HG03520 (cell line): ENCODE measurements at regions not wholly inside any gene's neighbourhood (a gene's known extent, or its start where the extent isn't known, plus 50 kb on each side); places are given as distances from the start of the nearest gene placed in this dataset.

ENCODE experiments used
- ATAC-seq: cut with Tn5 transposase; IDR thresholded peaks from one replicate; pipeline ENCODE4 v1.9.1; 2021; ENCODE audit warnings: mild to moderate bottlenecking, moderate library complexity; ENCODE audit not compliant: unreplicated experiment

DNA sequence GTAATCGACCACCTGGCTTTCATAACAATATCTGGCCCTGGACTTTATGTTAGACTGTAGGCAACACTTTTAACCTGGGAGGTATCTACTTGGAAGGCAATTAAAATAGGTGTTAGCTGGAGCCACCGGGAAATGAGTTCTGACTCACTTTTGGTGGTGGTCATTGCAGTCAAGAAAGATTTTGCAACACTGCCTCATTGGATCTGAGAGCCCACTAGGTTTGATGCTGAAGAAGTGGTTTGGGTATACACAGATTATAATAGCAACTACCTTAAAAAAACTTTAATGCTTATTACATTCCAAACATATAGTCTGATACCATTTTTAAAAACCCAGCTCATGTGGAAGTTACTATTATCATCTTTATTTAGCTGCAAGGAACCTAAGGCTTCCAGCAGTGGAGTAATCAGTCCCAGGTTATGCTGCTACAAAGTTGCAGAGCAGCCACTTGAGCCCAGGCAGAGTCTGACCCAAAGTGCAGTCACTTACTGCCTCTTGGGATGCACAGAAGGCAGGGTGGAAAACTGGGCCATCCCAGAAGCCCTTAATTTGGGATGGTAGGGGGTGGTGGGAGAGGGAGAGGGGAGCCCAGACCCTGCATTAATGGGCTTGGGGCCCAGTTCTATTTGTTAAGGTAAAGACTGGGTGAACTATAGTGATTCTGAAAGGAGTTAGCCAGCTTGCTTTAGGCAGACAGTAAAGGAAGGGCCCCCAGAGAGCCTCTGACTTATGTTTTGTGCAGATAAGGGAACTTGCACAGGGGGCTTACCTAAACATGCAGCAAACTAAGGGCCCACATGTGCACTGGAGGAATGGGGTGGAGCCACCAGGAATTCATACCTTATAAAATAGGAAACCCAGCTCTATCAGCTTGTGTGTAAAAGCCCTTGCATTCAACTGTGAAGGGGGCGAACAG, 149.4 kb downstream of the SNX19 start:
- peak; percentile 18 for ATAC-seq

DNA sequence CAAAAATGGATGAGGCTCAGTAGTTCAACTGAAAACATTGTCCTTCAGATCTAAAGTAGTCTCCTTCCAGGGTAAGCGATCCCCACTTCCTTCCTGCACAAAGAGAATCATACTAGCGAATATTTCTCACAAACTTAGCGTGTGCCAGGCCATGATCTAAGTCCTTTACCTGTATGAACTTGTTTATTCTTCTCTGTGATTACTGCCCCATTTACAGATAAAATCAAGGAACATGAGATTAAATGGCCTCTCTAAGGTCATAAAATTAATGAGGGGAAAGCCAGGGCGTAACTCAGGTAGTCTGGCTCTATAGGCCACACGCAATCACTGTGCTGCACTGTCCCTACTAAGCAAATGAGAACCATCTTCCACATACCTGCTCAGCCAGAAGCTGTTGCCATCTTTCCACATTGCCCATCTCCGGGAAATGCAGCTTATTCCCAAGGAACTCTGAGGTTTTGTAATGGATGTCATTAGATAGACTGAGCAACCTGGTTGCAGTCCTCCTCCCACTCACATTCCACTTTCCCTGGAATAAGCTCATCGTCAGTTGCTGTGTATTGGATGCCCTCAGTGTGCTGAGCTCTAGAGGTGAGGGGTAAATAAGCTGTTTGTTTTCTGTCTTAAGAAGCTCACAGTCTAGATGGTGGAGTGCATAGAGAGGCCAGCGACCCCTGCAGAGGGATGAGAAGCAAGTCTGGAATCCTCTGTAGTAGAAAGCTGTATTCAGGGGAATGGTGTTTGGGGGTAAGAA, 146.3 kb downstream of the SNX19 start:
- no peak for ATAC-seq

- ATAC-seq, result no peak
These were observed 144.6 kb downstream of the SNX19 start for GRCh38 chr11:130771708-130772107.

DNA sequence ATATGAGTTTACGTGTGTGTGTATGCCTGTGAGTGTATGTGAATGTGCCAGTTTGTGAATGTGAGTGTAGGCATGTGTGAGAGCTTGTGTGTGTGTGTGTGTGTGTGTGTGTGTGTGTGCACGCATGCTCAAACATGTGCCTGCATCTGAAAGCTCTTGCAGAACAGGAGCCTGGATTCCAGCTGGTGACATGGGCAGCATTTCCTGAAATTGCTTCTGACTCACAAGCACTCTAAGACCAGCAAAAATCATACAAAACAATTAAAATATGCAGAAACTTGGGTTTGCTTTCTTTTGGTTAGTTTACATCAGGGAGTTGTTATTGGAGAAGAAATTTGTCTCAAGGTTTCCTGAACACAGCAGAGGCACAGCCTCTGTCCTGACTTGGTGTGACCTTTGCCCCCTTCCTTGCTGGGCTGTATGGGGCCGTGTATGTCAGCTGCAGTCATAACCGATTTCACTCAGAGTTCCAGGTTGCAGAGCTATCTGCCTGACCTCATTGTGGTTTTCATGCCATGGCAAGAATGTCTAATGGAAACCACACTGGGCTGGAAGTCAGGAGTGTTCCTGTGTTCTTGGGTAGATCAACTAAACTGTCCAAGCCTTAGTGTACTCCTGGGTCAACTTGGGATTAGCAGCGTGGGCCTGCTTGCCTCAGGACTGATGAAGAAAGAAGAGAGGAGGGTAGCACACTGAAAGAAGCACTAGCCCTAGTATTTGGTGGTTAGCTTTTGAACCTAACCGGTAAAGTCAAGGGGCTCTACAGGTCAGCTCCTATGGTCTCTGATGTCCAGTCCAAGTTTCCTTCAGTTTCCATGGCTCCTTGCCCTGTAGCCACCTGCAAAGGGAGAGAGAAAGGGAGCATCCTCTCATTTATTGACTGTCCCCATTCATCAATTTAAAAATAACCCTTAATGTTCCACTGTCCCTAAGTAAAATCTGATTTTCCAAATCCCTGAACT, 143.7 kb downstream of the SNX19 start:
- ATAC-seq, result no peak

- no peak for ATAC-seq
These were observed 142.9 kb downstream of the SNX19 start for GRCh38 chr11:130773244-130773820.

DNA sequence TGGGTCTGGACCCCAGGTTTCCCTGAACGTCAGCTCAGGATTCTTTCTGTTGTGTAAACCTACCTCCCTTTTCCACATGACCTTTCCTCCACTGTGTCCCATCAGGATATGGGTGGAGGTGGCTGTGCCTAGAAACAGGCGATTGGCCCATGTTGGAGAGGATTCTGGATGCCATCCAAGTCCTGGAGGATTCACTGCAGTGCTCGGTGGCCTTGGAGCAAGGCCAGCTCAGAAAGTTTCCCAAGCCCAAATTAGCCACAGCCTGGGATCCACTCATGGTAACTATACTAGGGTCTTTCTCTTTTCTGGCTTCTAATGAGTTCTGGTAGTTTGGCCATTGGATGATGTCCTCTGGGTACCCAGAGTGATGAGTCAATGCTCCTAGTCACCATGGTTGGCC, 141.6 kb downstream of the SNX19 start:
- no peak for ATAC-seq

DNA sequence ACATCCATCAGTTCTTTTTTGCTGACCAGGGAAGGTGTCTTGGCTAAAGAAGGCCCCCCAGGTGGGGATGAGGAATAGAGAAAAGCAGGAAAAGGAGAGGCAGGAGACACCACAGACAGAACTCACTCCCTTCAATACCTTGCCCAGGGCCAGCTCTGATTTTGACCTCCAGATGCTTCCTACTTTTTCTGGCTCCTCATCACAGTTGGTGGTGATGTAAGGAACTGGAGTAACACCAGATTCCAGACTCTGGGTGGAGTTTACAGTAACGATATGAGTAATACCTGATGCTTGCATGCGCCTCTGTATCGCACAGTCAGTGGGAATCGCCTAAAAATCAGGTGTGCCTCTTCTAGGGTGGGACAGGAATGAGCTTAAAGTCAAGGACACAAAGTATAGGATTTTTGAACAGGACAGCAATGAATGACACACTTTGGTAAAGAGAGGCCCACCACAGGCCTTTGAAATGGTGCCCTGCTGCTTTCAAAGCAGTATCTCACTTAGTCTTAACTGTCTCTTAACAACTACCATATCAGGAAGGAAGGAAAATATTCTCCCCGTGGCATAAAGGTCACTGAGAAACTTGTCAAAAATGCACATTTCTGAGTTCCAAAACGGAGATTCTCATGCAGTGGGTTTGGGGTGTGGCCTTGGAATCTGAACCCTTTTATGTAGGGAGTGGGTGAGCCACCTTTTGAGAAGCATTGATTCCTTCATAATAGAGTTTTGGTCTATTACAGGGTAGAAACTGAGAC, 140.8 kb downstream of the SNX19 start:
- ATAC-seq, result no peak

- ATAC-seq, result no peak
These were observed 140.2 kb downstream of the SNX19 start for GRCh38 chr11:130776061-130776419.

GRCh38 chr11:130778026-130778425, 138.3 kb downstream of the SNX19 start:
- no peak for ATAC-seq

GRCh38 chr11:130778705-130779104, 137.6 kb downstream of the SNX19 start:
- ATAC-seq, result no peak

GRCh38 chr11:130779267-130779666, 137.0 kb downstream of the SNX19 start:
- ATAC-seq, result no peak

GRCh38 chr11:130779943-130780342, 136.3 kb downstream of the SNX19 start:
- no peak for ATAC-seq

DNA sequence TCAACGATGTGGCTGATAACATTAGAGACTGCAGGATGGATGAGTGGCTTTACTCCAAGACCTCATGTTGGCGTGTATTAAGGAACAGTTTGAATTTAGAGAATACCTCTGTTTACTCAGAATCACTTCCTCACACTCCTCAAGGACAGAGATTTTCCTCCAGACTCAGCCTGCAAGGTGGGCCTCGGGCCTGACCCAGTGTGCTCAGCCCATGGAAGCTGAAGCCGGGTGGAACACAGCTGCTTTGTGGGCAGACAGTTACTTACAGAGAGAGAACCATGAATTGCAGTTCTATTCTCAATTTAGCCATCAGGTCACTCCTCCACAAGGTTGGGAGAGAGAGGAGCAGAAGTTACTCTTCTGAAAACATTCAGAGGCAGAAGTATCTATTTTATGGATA, 135.8 kb downstream of the SNX19 start:
- ATAC-seq, result no peak

DNA sequence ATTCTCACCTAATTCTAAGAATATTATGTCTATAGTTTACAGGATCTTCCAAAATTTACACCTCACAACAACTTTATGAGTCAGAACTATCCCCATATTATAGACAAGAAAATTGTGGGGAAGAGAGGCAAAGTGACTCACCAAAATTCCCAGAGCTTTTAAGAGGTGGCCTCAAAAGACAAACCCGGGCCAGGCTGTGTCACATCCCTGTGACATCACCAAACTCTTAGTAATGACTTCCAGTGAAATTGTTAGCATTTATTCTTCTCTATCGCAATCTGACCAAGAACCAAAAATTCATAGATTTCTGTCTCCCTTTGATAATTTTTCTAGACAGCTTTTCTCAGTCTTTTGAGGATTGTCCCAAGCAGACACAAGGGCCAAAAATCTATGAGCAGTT, 134.3 kb downstream of the SNX19 start:
- no peak for ATAC-seq

DNA sequence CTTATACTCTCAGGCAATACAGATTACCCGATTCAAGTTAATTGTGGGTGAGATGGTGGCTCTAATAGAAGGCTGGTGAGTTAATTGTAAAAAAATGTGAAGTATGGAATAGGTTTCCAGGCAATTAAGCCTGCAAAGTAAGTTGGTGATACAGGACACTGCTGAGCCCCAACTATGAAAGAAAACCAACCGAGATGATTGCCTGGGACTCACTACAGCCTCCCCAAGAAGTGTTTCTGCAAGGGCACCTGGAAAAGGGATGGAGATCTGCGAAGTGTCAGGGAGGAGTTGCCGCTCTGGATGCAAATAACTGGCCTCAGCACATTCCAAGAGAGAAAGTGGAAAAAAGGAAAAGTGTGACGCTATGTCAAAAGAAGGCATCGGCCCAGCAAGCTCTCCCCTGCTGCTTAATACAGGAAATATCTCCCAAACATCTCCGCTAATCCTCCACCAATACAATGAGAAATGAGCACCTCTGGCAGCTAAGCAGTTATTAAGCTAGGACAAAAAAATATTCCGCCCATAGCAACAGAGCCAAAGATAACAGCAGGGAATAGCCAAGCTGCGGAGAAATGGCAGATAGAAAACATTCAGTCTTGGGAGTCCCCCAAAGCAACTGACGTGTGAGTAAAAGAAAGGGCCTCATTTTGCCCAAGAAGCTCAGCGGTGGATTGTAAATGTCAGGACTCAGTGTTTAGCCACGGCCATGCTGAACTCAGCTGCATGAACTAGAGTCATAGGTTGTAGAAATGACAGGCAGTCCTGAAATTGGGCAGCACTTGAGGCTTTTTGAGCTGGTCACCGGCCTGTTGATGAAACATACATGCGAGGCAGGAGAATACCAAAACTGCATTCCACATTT, 133.7 kb downstream of the SNX19 start:
- ATAC-seq, result no peak

- ATAC-seq, result no peak
These were observed 133.0 kb downstream of the SNX19 start for GRCh38 chr11:130783323-130783722.

- ATAC-seq, result no peak
These were observed 130.7 kb downstream of the SNX19 start for GRCh38 chr11:130785380-130786116.

DNA sequence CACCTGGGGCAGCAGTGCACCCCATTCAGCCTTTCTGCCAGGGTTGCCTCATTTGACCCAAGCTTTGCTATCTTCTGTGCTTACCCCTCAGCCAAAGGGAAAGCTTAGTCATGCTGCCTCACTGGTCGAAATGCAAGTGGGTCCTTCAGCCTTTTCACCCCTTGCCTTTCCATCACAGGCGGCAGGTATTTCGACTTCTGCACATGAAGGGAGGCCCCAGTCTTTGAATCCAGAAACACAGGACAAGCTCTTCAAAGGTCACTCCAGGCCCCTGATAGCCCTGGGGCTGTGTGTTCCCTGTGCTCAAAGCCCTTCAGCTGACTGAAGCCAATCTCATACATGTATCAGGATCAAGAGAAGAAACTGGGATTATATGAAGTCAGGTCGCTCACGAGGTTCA, 129.7 kb downstream of the SNX19 start:
- ATAC-seq, result no peak
